Retinal pigment epithelial cell (primary cell): ENCODE measurements at regions not wholly inside any gene's neighbourhood (a gene's known extent, or its start where the extent isn't known, plus 50 kb on each side); places are given as distances from the start of the nearest gene placed in this dataset.

Experiments
- DNase-seq: peaks from one replicate; pipeline ENCODE4 v3.0.0-alpha.2; 2010; ENCODE audit warnings: low read depth
- H3K4me3 ChIP-seq: 2 replicates; pipeline ENCODE4 v1.5.1; 2011; ENCODE audit warnings: mild to moderate bottlenecking, low read length, control low read depth, moderate library complexity
- TF ChIP-seq, protein P1 (sequence below): conservative IDR thresholded peaks from 2 replicates; pipeline ENCODE4 v1.5.1; 2011; ENCODE audit warnings: low read depth, low read length, control low read depth, inconsistent platforms

DNA sequence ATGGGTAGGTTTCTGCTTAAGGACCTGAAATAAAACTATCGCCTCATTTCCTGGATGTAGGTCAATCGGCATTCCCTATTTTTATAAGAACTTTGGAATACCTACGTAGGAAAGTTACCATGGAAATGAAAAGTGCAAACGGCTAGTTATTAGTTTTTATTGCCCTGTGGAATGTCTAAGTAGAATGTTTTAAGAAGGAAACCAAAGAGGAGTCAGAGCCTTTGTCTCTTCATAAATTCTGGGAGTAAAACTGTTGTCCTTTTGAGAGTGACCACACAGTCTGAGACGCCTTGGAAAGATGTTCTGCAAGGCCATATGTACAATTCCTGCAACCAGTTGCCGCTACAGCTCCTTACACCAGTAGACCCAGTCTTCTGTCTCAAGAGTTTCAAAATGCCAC is 176.0 kb upstream of the SEL1L start:
- TF ChIP-seq, protein P1, sequence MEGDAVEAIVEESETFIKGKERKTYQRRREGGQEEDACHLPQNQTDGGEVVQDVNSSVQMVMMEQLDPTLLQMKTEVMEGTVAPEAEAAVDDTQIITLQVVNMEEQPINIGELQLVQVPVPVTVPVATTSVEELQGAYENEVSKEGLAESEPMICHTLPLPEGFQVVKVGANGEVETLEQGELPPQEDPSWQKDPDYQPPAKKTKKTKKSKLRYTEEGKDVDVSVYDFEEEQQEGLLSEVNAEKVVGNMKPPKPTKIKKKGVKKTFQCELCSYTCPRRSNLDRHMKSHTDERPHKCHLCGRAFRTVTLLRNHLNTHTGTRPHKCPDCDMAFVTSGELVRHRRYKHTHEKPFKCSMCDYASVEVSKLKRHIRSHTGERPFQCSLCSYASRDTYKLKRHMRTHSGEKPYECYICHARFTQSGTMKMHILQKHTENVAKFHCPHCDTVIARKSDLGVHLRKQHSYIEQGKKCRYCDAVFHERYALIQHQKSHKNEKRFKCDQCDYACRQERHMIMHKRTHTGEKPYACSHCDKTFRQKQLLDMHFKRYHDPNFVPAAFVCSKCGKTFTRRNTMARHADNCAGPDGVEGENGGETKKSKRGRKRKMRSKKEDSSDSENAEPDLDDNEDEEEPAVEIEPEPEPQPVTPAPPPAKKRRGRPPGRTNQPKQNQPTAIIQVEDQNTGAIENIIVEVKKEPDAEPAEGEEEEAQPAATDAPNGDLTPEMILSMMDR = no peak
- no peak overlapping the region for H3K4me3 ChIP-seq
- no peak for DNase-seq

DNA sequence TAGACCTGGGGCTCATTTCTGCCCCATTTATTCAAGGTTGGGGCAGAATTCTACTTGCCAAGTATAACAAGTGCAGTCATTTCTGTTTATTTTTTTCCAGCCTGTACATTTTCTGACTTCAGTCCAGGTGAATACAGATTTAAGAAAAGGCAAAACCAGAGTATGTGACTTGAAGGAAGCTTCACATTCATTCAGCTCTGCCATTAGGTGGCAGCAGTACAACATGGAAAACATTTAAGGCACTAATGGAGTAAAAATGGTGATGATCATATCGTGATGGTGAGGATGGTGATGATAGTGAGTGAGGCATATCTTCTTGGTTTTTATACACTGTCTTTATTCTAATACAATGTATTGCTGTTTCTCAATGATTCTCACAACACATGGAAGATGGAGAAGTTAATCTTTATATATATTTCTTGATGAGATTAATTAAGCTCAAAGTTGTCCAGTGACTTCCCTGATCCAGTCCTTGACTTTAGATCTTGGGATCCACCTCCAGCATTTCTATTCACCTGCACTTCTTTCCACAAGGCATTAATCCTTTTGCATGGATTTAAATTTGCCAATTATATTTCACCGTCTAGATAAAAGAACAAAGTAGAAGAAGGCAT is 176.7 kb upstream of the SEL1L start:
- no peak for DNase-seq
- TF ChIP-seq, protein P1 = peak; percentile 75
- no peak overlapping the region for H3K4me3 ChIP-seq

DNA sequence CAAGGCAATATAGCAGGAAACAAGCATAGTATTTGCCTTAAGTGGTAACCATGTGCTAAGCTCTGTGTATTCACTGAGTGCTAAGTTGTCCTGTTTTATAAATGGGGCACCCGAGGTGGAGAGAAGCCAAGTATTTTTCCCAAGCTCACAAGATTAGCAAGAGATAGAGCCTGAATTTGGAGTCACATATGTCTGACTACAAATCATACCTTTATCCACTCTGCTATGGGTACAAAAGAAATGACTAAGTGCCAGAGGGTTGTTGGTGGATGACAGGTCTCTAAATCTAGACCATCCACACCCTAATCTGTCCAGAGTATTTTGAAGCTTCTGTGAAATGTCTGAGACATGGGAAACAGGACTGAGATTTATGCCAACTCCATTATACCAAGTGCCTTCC is 182.1 kb upstream of the SEL1L start:
- TF ChIP-seq, protein P1 = no peak
- DNase-seq = no peak
- no peak overlapping the region for H3K4me3 ChIP-seq

DNA sequence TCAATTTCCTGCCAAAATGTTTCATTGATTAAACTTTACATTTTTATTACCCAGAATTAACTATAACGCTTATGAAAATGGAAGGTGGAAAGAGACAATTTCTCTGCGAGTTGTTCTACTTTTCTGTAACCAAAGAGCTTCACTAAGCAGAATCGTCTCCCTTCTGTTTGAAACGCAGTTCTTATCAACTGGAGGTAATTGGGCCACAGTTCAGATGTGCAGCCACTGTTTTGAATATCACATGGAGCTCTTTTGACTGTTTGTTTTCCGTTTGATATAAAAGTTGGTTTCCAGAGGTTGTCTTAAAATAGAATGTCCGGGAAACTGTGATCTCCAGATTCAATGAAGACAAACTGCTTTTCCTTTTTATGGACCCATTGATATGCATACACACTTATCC is 183.3 kb upstream of the SEL1L start:
- H3K4me3 ChIP-seq = no peak overlapping the region
- no peak for DNase-seq
- TF ChIP-seq, protein P1 = no peak

DNA sequence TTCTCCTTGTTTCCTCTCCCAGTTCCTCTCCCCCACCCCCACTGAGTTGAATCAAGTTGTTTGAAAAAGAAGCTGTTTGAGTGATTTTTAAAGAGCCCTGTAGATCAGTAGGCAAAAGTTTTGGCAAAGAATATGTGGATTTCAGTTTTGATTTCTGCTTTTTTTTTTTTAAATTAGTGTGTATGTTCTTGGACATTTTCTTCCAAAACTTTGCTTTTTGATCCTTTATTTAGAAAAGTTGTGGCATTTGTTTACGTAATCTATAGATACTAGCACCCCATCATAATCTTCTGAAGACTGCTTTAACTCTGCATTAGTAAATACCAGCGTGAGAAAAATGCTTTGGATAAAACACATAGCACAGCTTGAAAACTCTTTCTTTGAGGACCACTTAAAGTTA is 190.3 kb upstream of the SEL1L start:
- TF ChIP-seq, protein P1 = no peak
- H3K4me3 ChIP-seq = no peak overlapping the region
- no peak for DNase-seq

DNA sequence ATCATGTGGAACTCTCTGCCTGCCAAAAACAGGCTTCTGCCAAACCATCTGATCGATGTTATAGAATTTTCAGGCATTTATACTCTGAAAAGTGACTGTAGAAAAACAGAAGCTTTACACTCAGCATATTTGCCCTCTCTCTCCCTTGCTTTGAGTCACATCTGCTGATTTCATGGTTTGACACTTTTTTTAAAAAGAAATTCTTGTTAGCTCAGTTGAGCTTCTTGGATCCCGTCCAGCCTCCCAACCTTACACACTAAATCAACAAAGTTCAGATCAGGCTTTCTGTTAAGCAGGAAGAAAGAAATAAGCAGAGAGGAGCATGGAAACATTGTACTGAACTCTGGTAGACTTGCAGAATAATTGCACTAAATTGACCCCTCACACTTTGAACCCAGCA is 193.6 kb upstream of the SEL1L start:
- H3K4me3 ChIP-seq = no peak overlapping the region
- DNase-seq = peak; percentile 73
- TF ChIP-seq, protein P1 = no peak

DNA sequence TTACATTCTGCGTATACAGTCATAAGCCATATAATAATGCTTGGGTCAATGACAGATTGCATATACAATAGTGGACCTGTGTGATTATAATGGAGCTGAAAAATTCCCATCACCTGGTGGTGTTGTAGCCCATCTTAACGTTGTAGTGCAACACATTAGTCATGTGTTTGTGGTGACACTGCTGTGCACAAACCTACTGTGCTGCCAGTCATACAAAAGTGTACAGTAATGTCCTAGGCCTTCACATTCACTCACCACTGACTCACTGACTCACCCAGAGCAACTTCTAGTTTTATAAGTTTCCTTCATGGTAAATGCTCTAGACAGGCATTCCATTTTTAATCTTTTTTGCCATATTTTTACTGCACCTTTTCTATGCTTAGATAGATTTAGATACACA is 194.8 kb upstream of the SEL1L start:
- TF ChIP-seq, protein P1 = no peak
- H3K4me3 ChIP-seq = no peak overlapping the region
- no peak for DNase-seq
